ENCODE measurements at regions not wholly inside any gene's neighbourhood (a gene's known extent, or its start where the extent isn't known, plus 50 kb on each side); places are given as distances from the start of the nearest gene placed in this dataset.

DNA sequence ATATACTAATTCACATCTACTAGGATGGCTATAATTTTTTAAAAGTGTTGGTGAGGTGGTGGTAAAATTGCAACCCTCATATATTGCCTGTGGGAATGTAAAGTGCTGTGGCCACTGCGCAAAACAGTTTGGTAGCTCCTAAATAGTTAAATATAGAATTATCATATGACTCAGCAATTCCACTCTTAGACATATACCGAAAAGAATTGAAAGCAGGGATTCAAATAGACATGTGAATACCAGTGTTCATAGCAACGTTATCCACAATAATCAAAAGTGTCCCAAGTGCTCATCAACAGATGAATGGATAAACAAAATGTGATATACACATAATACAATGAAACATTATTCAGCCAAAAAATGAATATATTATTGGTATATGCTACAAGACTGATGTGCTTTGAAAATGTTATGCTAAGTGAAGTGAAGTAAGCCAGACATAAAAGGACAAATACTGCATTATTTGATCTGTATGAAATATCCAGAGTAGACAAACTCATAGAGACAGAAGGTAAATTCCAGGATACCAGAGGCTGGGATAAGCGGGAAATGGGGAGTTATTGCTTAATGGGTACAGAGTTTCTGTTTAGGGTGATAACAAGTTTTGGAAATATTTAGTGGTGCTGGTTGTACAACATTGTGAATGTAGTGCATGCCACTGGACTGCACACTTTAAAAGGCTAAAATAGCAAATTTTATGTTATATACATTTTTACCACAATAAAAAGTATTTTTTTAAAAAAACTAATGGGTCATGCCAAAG, 342.5 kb downstream of the SEC16B start:
- TF ChIP-seq, protein P1, sequence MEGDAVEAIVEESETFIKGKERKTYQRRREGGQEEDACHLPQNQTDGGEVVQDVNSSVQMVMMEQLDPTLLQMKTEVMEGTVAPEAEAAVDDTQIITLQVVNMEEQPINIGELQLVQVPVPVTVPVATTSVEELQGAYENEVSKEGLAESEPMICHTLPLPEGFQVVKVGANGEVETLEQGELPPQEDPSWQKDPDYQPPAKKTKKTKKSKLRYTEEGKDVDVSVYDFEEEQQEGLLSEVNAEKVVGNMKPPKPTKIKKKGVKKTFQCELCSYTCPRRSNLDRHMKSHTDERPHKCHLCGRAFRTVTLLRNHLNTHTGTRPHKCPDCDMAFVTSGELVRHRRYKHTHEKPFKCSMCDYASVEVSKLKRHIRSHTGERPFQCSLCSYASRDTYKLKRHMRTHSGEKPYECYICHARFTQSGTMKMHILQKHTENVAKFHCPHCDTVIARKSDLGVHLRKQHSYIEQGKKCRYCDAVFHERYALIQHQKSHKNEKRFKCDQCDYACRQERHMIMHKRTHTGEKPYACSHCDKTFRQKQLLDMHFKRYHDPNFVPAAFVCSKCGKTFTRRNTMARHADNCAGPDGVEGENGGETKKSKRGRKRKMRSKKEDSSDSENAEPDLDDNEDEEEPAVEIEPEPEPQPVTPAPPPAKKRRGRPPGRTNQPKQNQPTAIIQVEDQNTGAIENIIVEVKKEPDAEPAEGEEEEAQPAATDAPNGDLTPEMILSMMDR (IDR thresholded peaks at IDR 0.05; ENCODE audit: extremely low read depth, missing control alignments): no peak
- DNase-seq (ENCODE audit: low spot score): no peak

DNA sequence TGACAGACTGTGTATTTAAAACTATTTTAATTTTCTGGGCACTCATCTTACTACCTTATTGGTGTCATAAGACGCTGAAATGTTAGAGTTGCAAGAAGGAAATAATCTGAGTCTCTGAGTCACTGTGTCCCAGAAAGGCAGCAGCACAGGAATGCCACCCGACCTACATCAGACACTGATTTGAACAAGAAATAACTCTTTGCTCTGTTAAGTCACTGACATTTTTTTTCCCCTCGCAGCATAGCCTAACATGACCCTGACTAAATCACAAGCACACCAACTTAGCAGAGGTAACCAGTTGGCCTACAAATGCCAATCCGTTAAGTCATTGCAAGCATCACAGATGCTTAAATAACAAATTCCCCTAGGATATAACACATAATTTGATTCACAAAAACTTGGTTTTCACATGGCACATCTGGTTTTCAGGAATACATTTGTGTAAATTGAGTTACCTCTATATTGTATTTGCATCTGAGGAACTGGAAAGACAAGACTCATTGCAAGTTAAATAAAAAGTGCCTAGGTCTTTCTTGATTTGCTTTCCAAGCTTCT, 349.1 kb downstream of the SEC16B start:
- no peak for DNase-seq (ENCODE audit: low spot score)
- TF ChIP-seq, protein P1 (IDR thresholded peaks at IDR 0.05; ENCODE audit: extremely low read depth, missing control alignments): no peak

DNA sequence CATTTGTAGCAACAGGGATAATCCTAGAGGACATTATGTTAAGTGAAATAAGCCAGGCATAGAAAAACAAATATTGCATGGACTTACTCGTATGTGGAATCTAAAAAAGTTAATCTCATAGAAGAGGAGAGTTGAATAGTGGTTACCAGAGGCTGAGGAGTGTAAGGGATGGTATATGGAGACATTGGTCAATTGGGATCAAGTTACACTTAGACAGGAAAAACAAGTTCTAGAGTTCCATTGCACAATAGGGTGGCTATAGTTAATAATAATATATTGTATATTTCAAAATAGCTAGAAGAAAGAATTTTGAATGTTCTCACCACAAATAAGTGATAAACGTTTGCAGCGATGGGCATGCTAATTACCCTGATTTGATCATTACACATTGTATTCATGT, 354.6 kb downstream of the SEC16B start:
- no peak for DNase-seq (ENCODE audit: low spot score)
- TF ChIP-seq, protein P1 (IDR thresholded peaks at IDR 0.05; ENCODE audit: extremely low read depth, missing control alignments): no peak

DNA sequence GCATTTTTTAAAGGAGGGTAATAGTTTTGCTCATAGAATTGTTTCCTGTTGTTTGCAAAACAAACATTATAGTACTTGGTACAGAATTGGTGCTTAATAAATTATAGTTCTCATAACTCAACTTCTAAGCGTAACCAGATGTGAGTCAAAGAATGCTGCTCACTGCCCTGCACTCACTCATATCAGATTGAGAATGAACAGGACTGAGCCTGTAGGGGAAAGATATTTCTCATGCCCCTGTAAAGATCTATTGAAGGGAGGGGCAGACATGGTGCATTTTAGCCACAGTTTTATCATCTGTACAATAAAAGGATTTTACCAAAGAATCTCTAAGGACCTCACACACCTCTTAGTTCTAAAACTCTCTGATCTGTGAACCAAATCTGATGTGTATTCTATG, 358.5 kb downstream of the SEC16B start:
- no peak for DNase-seq (ENCODE audit: low spot score)
- TF ChIP-seq, protein P1 (IDR thresholded peaks at IDR 0.05; ENCODE audit: extremely low read depth, missing control alignments): no peak

DNA sequence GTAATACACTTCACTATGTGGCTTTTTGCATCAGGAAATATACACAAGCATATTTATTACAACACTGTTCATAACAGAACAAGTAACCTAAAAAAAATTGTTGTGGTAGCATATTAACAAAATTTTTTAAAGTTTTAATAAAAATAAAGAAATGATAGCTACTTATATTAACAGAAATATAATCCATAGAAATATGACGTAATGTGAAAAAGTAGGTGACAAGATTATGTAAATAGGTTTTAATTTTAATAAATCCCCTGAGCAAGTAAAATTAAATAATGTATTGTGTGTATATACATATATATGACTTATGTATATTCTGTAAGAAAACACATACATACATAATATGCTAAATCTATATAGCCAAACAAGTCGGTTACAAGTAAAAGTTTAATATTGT, 359.9 kb downstream of the SEC16B start:
- TF ChIP-seq, protein P1 (IDR thresholded peaks at IDR 0.05; ENCODE audit: extremely low read depth, missing control alignments): no peak
- no peak for DNase-seq (ENCODE audit: low spot score)

DNA sequence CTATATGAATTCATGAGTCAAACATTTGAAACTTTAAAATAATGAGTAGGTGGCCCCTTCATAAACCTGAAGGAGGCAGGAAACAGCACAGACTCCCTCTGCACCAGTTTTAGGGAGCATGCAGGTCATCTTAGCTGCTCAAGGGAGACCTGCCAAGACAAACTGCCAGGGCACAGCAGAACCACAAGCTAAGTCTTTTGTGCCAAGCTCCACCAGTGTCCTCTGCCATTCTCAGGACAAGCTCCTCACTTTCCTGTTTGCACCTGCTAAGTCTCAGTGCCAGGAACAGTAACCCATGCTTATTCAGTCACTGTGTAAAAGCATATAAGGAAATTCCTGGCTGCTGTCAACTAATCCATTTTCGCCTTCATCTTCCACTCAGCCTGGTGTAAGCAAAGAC, 368.9 kb downstream of the SEC16B start:
- DNase-seq (ENCODE audit: low spot score): no peak
- TF ChIP-seq, protein P1 (IDR thresholded peaks at IDR 0.05; ENCODE audit: extremely low read depth, missing control alignments): no peak

DNA sequence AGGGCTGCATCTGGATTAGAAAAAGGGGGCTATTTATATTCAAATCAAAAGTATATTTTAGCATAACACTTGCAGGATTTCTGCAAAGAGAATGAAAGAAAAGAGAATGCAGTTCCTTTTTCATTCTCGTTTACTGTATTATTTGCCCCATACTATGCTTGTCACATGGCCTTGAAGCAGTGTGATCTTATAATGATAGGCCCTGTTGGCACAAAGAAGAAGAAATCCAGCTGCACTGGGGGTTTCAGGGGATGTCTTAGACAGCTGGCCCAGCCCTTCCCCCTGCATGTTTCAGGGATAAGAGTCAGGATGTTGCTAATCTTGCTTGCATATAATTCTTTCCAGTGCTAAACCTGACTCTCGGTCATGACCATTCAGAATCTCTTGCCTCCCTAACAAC, 369.5 kb downstream of the SEC16B start:
- TF ChIP-seq, protein P1 (IDR thresholded peaks at IDR 0.05; ENCODE audit: extremely low read depth, missing control alignments): no peak
- DNase-seq (ENCODE audit: low spot score): no peak
